ENCODE measurements at regions not wholly inside any gene's neighbourhood (a gene's known extent, or its start where the extent isn't known, plus 50 kb on each side); places are given as distances from the start of the nearest gene placed in this dataset.

GRCh38 chr2:21230140-21230539 lies 106.4 kb downstream of the TDRD15 start:
- H4K20me1 ChIP-seq (ENCODE audit: insufficient read depth, low read length) = no peaks in the 10 kb centered on the region
- TF ChIP-seq EZH2 (IDR thresholded peaks at IDR 0.05; ENCODE audit: borderline replicate concordance, low read depth, low read length, severe bottlenecking) (no peak), CTCF (IDR thresholded peaks at IDR 0.05; ENCODE audit: borderline replicate concordance, extremely low read depth, low read length, poor library complexity, severe bottlenecking) (no peak)
- H3K27me3 ChIP-seq (ENCODE audit: insufficient read depth, low read length, poor library complexity) = no peaks in the 10 kb centered on the region
- H2AFZ ChIP-seq (ENCODE audit: low read depth, low read length) = no peak overlapping the region
- H3K27ac ChIP-seq (ENCODE audit: low read length) = no peak overlapping the region
- H3K9ac ChIP-seq (ENCODE audit: low read depth, low read length) = no peak overlapping the region
- no peaks in the 10 kb centered on the region for H3K79me2 ChIP-seq (ENCODE audit: insufficient read depth, low read length)
- H3K4me3 ChIP-seq (ENCODE audit: low read depth in 1 of 2, low read length in 2 of 2) = no peak overlapping the region
- ATAC-seq (ENCODE audit: insufficient read depth, low read depth) (no peak), DNase-seq (no peak)
- no peak overlapping the region for H3K4me2 ChIP-seq (ENCODE audit: insufficient read depth, low read length)
- H3K36me3 ChIP-seq (ENCODE audit: insufficient read depth, low read length) = no peaks in the 10 kb centered on the region
- no peaks in the 10 kb centered on the region for H3K9me3 ChIP-seq (ENCODE audit: insufficient read depth, low read length, severe bottlenecking)
- no peaks in the 10 kb centered on the region for H3K4me1 ChIP-seq (ENCODE audit: insufficient read depth, low read length)

GRCh38 chr2:21231985-21232384 lies 108.2 kb downstream of the TDRD15 start:
- Histone ChIP-seq H3K9ac (ENCODE audit: low read depth, low read length) (no peak overlapping the region), H3K9me3 (ENCODE audit: insufficient read depth, low read length, severe bottlenecking) (no peaks in the 10 kb centered on the region), H3K4me3 (ENCODE audit: low read depth in 1 of 2, low read length in 2 of 2) (no peak overlapping the region), H2AFZ (ENCODE audit: low read depth, low read length) (no peak overlapping the region), H3K27ac (ENCODE audit: low read length) (no peak overlapping the region), H3K4me2 (ENCODE audit: insufficient read depth, low read length) (no peak overlapping the region), H4K20me1 (ENCODE audit: insufficient read depth, low read length) (no peaks in the 10 kb centered on the region), H3K79me2 (ENCODE audit: insufficient read depth, low read length) (no peaks in the 10 kb centered on the region), H3K36me3 (ENCODE audit: insufficient read depth, low read length) (no peaks in the 10 kb centered on the region), H3K27me3 (ENCODE audit: insufficient read depth, low read length, poor library complexity) (no peaks in the 10 kb centered on the region), H3K4me1 (ENCODE audit: insufficient read depth, low read length) (no peaks in the 10 kb centered on the region)
- TF ChIP-seq CTCF (IDR thresholded peaks at IDR 0.05; ENCODE audit: borderline replicate concordance, extremely low read depth, low read length, poor library complexity, severe bottlenecking) (no peak), EZH2 (IDR thresholded peaks at IDR 0.05; ENCODE audit: borderline replicate concordance, low read depth, low read length, severe bottlenecking) (no peak)
- no peak for ATAC-seq (ENCODE audit: insufficient read depth, low read depth)
- DNase-seq = no peak

- no peak for ATAC-seq (ENCODE audit: insufficient read depth, low read depth)
- no peak overlapping the region for H3K27ac ChIP-seq (ENCODE audit: low read length)
- no peak overlapping the region for H2AFZ ChIP-seq (ENCODE audit: low read depth, low read length)
- no peaks in the 10 kb centered on the region for H3K36me3 ChIP-seq (ENCODE audit: insufficient read depth, low read length)
- no peak overlapping the region for H3K4me2 ChIP-seq (ENCODE audit: insufficient read depth, low read length)
- H3K4me1 ChIP-seq (ENCODE audit: insufficient read depth, low read length) = no peaks in the 10 kb centered on the region
- H3K79me2 ChIP-seq (ENCODE audit: insufficient read depth, low read length) = no peaks in the 10 kb centered on the region
- H3K9ac ChIP-seq (ENCODE audit: low read depth, low read length) = no peak overlapping the region
- H3K4me3 ChIP-seq (ENCODE audit: low read depth in 1 of 2, low read length in 2 of 2) = no peak overlapping the region
- no peaks in the 10 kb centered on the region for H3K27me3 ChIP-seq (ENCODE audit: insufficient read depth, low read length, poor library complexity)
- no peak for DNase-seq
- no peaks in the 10 kb centered on the region for H4K20me1 ChIP-seq (ENCODE audit: insufficient read depth, low read length)
- H3K9me3 ChIP-seq (ENCODE audit: insufficient read depth, low read length, severe bottlenecking) = no peaks in the 10 kb centered on the region
- TF ChIP-seq CTCF (IDR thresholded peaks at IDR 0.05; ENCODE audit: borderline replicate concordance, extremely low read depth, low read length, poor library complexity, severe bottlenecking) (no peak), EZH2 (IDR thresholded peaks at IDR 0.05; ENCODE audit: borderline replicate concordance, low read depth, low read length, severe bottlenecking) (no peak)
Measured at GRCh38 chr2:21233194-21233593, 109.4 kb downstream of the TDRD15 start.

GRCh38 chr2:21234001-21234400 lies 110.2 kb downstream of the TDRD15 start:
- Histone ChIP-seq H2AFZ (ENCODE audit: low read depth, low read length) (no peak overlapping the region), H3K4me1 (ENCODE audit: insufficient read depth, low read length) (no peaks in the 10 kb centered on the region)
- ATAC-seq (ENCODE audit: insufficient read depth, low read depth) = no peak

More at GRCh38 chr2:21234001-21234400, 110.2 kb downstream of the TDRD15 start:
- no peaks in the 10 kb centered on the region for H3K79me2 ChIP-seq (ENCODE audit: insufficient read depth, low read length)
- TF ChIP-seq EZH2 (IDR thresholded peaks at IDR 0.05; ENCODE audit: borderline replicate concordance, low read depth, low read length, severe bottlenecking) (no peak), CTCF (IDR thresholded peaks at IDR 0.05; ENCODE audit: borderline replicate concordance, extremely low read depth, low read length, poor library complexity, severe bottlenecking) (no peak)
- H3K9ac ChIP-seq (ENCODE audit: low read depth, low read length) = no peak overlapping the region
- no peak overlapping the region for H3K4me2 ChIP-seq (ENCODE audit: insufficient read depth, low read length)
- H3K27me3 ChIP-seq (ENCODE audit: insufficient read depth, low read length, poor library complexity) = no peaks in the 10 kb centered on the region
- no peak for DNase-seq
- no peaks in the 10 kb centered on the region for H3K9me3 ChIP-seq (ENCODE audit: insufficient read depth, low read length, severe bottlenecking)
- H3K27ac ChIP-seq (ENCODE audit: low read length) = no peak overlapping the region
- no peaks in the 10 kb centered on the region for H4K20me1 ChIP-seq (ENCODE audit: insufficient read depth, low read length)
- H3K4me3 ChIP-seq (ENCODE audit: low read depth in 1 of 2, low read length in 2 of 2) = no peak overlapping the region
- H3K36me3 ChIP-seq (ENCODE audit: insufficient read depth, low read length) = no peaks in the 10 kb centered on the region

Data from DND-41 (cell line).